GM18498 (cell line): ENCODE measurements at regions not wholly inside any gene's neighbourhood (a gene's known extent, or its start where the extent isn't known, plus 50 kb on each side); places are given as distances from the start of the nearest gene placed in this dataset.

Experiments
- ATAC-seq: cut with Tn5 transposase; IDR thresholded peaks from one replicate; pipeline ENCODE4 v1.9.1; 2021; ENCODE audit warnings: mild to moderate bottlenecking, moderate library complexity; ENCODE audit not compliant: unreplicated experiment

DNA sequence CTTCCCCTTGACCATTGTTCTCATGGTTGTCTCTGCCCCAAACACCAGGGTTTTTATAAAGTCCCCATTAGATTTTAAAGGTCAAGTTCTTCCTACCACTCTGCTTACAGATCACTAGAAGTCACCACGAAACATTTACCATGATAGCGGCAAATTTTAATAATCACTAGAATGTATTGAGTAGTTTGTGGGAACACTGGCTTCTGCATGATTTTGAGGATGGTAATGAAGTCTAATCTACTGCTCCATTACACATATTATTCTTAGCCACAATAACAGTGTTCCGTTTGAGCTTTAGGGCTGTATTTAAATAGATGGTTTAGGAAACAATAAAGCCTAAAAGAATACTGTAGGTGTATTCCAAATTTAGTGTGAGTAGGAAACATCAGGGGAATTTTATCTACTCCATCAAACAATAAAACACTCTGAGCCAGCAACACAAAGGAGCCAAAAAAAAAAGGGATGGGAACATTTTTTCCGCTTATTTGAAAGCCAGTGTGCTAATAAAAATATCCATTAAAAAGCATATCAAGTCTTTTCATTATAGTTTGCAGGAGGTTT lies 49.7 kb downstream of the KLF12 start:
- ATAC-seq = no peak

DNA sequence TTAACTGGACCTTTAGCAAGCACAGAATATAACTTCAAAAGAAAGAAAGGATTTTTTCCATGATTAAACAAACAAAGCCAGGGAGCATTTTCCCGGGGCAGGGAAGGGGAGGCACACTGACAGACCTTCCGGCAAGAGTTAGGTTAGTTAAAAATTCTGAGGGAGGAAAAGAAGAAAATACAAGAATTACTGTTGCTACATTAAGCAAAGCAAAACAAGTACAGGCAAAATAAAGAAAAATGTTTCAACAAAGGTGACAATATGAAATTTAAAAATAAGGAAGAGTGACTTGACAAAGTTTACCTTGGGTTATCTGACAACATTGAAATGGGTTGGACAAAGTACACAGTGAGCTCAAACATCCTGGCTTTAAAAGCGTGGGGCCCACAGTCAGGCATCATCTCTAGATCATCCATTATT lies 51.5 kb downstream of the KLF12 start:
- no peak for ATAC-seq

DNA sequence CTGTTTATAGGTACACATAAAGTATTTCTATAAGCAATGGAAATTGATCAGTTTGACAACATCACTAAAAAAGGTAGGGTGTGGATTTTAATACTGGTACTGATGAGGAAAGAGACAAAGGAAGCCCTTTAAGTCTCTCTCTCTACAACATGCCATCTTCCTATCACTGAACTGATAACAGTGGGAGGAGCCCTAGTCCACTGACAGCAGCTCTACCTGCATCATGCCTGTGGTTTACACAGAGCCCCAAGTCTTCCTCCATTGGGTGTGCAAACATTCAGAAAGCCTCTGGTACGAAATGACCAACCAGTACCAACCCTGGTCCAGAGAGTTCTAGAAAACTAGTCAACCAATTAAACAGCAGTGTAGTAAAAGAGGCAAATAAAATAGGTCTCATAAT lies 53.4 kb downstream of the KLF12 start:
- no peak for ATAC-seq

DNA sequence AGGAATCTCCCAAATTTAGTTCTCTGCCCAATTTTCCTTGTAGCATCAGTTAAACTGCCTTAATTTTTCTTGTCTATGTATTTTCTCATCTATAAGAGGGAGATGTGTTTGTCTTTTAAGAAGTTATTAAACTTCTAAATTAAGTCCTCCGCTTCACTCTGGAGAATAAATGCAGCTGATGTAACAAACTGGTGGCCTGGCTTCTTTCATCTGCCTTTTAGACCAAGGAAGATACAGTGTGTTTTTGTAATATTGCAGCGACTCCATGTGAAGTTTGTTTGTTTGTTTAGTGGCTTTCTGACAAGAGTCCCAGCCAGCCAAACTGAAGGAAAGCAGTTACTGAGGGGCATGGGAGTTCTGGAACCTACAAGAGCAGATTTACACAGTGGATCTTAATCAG lies 56.4 kb downstream of the KLF12 start:
- no peak for ATAC-seq

DNA sequence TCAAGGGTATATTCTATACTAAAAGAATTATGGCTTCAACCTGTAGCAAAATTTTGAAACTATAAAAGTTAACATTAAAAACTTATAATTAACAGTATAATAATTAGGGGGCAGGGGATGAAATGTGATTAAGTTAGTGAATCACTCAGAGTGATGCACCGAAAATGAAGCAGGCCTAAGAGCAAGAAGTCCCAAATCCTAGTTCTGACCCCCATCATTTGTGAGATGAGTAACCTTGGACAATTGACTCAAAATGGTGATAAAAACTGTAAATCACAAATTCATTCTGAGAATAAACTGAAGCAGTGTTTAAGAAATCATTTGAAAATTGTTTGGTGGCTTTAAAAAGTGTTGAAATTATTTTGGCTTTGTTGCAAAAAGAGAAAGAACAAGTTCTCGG lies 56.8 kb downstream of the KLF12 start:
- ATAC-seq = no peak

DNA sequence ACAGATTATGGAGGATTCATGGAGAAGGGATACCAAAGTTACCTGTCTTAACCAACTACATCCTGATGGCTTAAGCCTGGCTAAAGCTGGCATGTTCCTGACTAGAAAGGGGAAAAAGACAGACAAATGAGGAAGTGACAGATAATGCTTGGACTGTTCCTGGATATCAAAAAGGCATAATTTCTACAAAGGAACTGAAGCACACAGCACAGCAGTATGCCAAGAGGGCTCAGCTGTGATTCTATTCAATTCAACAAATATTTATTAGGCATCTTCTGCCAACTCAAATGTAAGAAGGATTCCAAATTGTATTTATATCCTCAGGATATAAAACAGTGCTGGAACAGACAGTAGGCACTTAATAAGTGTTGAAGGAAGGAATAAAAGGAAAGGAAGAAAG lies 59.5 kb downstream of the KLF12 start:
- ATAC-seq = no peak

DNA sequence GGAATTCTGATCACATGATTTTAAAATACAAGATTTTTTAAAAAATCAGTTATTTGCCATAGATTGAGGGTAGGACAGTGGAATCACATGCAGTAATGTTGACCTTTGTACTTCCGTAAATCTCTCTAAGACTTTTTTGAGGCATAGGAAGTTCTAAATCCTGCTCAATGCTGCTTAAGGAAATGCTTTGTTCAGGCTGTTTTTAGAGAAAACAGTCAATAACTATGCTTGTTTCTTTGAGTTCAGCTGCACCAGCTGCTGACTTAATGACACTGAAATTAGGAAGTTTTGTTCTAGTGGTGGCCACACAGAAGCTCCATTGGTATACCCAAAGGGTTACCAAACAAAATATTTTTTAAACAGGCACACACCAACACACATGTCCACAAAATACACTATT lies 60.9 kb downstream of the KLF12 start:
- no peak for ATAC-seq

DNA sequence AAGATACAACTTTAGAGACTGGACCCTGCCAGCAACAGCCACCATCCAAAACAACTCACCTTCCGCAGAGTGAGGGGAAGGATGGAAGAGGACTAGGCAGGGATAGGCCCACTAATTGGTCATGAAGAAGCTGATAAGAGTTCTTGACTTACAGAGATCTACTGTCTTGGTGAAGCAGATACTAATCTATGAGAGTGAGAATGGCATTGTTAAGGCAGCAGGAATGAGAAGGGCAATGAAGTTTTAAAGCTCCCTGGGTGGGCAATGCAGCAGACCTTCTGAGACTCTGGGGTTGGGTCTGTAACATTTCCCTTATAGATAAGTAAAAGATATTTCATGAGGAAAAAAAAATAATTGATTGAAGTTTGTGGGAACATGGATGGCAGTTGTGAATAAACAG lies 63.7 kb downstream of the KLF12 start:
- ATAC-seq = peak; percentile 43

DNA sequence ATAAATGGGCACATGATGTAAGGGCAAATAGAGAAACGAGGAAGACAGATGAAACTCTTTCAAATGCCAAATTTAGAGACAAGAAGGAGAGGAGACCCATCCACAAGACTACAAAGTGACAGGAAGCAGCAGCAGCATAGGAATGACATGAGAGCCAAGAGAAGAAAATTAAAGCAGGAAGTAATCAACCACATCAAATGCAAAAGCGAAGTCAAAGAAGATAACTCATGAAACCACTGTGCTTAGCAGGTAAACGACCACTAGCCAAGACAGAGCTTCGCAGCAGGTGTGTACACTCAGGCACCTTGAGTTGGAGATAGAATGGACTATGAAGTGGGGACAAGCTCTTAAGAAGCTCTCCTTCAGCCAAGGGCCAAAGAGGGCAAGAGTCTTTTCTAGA lies 64.1 kb downstream of the KLF12 start:
- ATAC-seq = peak; percentile 69

DNA sequence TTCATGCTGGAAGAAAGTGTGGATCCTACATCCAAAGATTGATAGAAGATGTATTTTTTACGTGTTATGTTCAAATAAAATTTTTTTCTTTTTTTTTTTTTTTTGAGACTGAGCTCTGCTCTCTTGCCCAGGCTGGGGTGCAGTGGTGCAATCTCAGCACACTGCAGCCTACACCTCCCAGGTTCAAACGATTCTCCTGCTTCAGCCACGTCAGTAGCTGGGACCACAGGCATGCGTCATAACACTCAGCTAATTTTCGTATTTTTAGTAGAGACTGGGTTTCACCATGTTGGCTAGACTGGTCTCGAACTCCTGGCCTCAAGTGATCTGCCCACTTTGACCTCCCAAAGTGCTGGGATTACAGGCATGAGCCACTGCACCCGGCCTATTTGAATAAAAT lies 65.7 kb downstream of the KLF12 start:
- ATAC-seq = no peak

DNA sequence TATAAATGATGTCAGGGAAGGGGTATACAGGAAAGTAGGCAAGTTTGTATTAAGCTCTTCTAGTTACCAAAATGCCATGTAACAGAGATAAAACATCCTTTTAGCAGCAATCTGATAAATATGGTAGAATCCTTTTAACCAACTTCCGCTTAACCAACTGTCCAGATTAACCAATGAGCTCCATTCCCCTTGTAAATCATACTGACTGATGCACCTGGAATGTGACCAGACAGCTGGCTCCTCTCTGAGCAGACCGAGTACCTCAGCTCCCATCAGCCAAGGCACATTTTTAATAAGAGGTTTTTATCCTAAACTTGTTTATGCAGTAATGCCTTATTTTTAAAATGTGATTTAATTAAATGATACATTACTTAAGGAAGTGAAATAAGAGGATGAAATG lies 66.4 kb downstream of the KLF12 start:
- no peak for ATAC-seq

DNA sequence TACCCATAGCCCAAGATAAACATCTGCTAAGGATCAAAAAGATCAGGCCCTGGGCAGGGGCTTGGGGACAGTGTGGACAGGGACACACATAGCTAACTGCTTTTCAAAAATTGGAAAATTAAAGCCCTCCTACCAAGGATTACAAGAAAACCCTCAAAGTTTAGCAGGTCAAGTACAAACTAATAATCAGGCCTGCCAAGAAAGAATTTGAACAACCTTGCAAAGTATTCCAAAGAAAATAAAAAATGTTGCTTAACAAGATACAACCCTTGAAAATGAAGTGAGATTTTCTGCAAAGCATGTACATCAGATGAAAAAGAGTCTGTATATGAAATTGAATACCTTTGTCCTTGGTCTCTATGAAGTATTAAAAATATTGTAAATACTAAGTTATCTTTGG lies 67.3 kb downstream of the KLF12 start:
- no peak for ATAC-seq

DNA sequence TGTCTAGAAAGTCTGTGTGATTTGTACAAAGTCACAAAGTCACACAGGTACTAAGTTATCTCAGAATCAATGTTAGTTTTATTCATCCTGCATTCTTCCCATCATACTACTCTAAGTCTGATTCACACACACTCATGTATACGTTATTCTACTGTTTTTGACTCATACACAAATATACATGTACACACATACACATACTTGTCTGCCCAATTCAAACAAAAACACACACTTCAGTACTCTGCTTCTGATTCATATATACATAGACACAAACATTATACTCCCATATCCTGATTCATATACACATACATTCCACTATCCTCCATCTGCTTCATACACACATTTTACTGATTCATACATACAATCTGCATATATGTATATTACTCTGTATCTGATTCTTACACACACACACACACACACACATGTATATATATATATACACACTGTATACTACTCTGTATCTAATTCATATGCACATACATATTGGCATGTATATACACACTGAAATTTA lies 69.3 kb downstream of the KLF12 start:
- no peak for ATAC-seq

DNA sequence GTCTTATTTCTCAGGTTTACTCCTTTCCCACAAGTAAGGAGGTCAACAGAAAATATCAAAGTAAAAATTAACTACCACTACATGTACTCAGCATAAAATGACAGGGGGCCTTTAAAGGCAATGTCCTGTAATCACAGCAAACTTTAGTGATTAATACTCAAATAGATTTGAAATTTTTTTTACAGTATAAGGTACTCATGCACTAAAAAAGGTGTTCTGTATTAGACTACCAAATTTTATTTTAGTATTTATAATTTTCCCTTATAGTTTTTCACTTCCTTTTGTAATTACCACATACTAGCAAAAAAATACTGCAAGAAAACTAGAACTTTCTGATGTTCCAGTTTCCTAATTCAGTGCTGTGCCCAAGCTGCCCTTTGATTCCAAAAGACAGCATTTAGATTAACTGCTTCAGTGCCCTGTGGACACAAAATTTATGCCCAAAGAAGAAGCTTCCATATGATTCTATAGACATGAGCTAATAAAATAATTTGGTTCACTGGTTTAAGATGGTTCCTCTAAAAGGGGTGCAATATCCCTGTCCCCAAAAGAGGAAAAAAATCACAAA lies 70.6 kb downstream of the KLF12 start:
- no peak for ATAC-seq

DNA sequence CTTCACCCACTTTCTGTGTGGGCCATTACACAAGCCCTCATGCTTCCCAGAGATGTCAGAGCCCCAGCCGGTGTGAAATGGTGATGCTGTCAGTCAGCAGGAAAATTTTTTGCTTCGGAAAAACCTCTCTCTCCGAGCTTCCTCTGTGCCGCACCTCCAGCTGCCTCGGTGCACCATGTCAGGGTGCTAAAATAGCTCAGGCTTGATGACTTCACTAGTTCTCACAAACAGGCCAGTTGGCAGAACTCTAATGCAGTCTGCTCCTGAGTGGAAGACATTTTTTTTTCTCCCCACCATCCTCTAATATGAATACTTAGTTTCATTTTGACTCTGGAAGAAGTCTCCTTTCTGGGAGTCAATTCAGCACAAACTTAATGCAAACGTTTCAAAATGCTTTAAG lies 71.3 kb downstream of the KLF12 start:
- ATAC-seq = peak; percentile 76

DNA sequence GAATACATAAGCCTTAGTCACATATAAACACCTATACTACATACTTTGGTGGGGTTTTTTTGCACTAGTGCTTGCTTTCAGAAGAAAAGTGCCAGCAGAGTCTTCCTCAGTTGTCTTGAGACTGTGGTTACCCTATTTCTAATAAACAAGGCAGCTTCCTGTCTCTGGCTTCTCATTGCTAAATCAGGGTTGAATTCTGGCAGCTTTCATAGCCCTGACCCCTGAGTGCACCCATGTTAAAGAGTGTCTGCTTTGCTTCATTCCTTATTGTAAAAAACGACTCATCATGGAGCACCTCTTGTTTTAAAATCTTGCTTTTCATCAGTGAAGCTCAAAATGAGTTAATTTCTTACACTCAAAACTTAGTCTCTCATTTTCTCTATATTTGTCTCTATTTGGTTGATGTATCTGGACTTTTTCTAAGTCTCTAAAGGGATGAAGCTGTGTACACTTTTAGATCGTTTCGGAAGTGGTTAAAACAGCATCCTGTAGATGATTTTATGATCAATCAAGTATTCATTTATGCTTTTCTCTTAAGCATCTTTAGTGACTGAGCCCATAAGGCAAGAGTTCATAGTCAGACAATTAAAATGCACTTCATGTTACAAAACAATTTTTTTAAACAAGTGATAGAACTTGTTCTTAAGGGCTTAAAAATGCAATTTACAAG lies 72.1 kb downstream of the KLF12 start:
- ATAC-seq = peak; percentile 83

DNA sequence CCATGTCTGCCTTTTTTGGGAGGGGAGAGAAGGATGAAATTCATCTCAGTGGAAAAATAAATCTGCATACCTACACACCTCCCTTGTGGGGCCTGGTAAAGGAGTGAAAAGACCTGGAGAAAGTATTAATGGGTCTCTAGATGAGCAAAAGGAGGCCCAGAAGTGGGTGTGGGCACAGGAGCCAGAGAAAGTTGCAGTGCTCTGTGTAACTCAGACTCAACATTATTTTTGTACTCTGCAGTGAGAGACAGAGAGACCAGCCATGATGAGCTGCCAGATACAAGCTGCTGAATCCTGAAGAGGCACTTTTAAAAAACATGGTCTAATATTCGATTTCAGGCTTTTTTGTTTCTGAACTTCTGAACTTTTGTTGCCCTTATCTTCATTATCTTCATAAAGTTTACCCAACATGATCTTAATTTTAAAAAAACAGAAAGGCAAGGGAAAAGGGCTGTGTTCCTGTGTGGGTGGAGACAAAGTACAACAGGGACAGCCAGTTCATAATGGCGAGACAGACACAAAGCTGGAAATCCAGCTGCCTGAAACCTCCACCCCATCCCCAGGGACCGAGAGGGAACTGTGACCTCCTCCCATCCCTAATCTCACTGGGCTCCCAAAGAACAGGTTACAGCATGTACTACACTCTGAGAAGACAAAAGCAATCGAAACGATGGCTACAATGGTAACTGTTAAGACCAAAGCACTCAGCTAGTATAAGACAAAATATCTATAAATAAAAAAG lies 77.2 kb downstream of the KLF12 start:
- ATAC-seq = no peak

DNA sequence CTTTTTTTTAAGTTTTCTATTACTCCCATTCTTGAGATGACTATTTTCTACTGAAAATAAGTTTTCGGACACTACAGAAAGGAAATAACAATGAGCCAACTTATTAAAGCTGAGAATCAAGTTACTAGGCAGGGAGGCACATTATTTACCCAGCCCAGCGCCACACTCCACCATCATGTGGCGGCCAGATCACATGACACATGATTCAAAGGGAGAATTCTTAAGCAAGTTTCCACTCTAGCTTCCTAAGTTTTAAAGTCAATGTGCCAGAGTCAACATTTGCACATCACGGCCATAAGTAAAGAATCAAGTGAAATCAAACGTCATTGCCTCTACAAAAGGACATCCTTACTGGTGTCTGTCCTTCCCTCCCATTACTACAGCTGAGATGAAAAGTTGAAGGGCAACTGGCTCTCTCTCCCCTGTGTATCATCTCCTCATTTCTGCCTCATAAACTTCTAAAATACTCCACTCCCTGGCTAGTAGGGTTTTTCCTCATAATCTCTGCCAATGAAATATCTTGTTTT lies 81.7 kb downstream of the KLF12 start:
- ATAC-seq = no peak

DNA sequence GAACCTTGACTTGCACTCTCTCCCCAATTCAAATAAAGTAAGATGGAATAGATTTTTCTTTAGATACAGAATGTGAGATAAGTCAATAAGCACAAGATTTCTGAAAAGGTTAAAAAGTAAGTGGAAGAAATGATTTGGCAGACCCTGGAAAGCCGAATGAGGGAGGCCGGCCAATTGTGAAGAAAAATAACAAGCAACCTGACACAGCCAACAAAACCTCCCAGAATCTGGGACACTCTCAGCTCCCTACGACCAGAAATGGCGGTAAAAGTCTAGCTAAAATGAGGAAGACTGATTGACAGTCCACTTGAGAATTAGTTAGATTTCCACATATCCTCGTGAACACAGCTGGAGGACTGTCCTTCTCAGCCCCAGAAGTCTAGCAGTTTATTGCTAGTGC lies 85.4 kb downstream of the KLF12 start:
- ATAC-seq = no peak

DNA sequence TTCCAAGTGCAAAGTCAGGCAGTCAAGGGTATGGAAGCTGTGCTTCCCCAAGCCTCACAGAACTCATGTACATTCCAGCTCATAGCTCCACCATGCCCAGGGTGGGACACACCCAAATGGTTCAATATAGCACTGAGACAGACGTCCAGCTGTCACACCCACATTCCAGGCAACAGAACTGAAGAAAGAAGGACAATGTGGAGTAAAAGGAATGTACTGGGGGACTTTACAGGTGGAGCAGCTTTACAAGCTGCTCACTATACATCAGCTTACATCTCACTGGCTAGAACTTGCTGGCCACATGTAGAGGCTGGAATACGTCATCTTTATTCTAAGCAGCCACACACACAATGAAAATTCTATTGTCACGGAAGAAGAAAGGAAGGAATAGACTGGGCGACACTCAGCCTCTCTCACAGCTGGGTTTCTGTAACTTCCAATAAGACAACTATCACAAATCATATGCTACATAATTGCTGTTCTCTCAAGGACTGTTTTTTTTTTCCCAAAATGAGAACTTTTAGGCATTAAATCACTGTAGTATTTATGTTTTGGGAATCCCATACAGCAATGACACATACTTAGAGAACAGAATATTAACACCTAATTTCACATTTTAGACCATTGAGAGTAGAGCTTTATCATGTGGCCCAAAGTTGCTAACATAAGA lies 86.1 kb downstream of the KLF12 start:
- ATAC-seq = no peak

DNA sequence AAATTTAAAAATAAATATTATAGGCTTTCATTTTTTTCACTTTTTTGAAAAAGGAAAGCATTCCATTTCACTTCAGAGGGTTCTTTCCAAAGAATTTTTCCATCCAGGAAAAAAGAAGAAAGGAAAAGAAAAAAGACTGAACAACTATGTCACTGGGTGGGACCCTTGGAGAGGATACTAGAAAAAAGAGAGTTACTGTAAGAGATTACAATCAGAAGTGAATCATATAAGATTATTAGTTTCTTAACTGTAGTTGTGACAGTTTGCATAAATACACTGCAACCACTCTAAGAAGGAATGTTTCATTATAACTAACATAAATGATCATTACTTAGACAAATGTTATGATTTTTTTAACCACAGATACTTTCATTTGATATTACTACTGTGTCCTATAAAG lies 87.8 kb downstream of the KLF12 start:
- ATAC-seq = no peak
